ENCODE measurements at regions not wholly inside any gene's neighbourhood (a gene's known extent, or its start where the extent isn't known, plus 50 kb on each side); places are given as distances from the start of the nearest gene placed in this dataset.

DNA sequence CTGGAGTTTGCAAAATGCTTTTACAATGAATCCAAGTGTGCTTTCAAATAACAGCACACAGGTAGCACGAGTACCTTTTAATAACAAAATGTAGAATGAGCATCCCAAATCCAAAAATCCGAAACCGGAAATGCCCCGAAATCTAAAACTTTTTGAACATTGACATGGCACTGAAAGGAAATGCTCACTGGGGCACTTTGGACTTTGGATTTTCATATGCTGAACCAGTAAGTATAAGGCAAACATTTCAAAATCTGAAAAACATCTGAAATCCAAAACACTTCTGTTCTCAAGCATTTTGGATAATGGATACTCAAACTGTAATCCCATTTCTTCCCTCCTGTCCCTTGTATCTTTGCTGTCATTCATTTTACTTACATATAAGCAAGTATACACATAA lies 50.1 kb downstream of the GCNT4 start:
- H2BK120ac ChIP-seq (ENCODE audit: low read depth, low read length), result no peak overlapping the region
- no peak overlapping the region for H3K4me3 ChIP-seq (ENCODE audit: low read length in 2 of 2)
- peaks cover 0 to 7% of the 10 kb centered on the region in 2 donors for H3K4me1 ChIP-seq (ENCODE audit: control insufficient read depth in 2 of 2, insufficient read depth in 1 of 2, low read depth in 1 of 2, low read length in 2 of 2)
- H2AFZ ChIP-seq (ENCODE audit: low read length), result no peak overlapping the region
- H4K91ac ChIP-seq (ENCODE audit: low read depth, low read length, poor library complexity), result no peak overlapping the region
- H2BK12ac ChIP-seq (ENCODE audit: low read length), result no peak overlapping the region
- no peak overlapping the region for H3K9ac ChIP-seq (ENCODE audit: low read depth, low read length, poor library complexity)
- no peak overlapping the region for H2AK5ac ChIP-seq (ENCODE audit: low read depth, low read length)
- no peaks in the 10 kb centered on the region for H3K27me3 ChIP-seq (ENCODE audit: control insufficient read depth in 3 of 3, insufficient read depth in 3 of 3, low read depth in 1 of 3, low read length in 3 of 3)
- no peaks in the 10 kb centered on the region for H3K36me3 ChIP-seq (replicated peaks in 1 of 2; ENCODE audit: control insufficient read depth in 2 of 2, insufficient read depth in 2 of 2, low read length in 2 of 2)
- H3K9me3 ChIP-seq (replicated peaks in 1 of 2; ENCODE audit: control insufficient read depth in 2 of 2, insufficient read depth in 1 of 2, low read depth in 1 of 2, low read length in 2 of 2), result peaks cover 4 to 5% of the 10 kb centered on the region in 2 donors
- H3K14ac ChIP-seq (ENCODE audit: low read length), result no peak overlapping the region
- H2BK15ac ChIP-seq (ENCODE audit: low read length), result no peak overlapping the region
- no peaks in the 10 kb centered on the region for H3K79me1 ChIP-seq (ENCODE audit: low read depth, low read length)
- no peak overlapping the region for H3K4me2 ChIP-seq (ENCODE audit: insufficient read depth, low read length, poor library complexity, severe bottlenecking)
- no peak overlapping the region for H2BK5ac ChIP-seq (ENCODE audit: low read length)
- H3K27ac ChIP-seq (replicated peaks; ENCODE audit: low read length), result no peak overlapping the region
- no peak overlapping the region for H3K23ac ChIP-seq (ENCODE audit: low read depth, low read length, poor library complexity)
- H3K4ac ChIP-seq (ENCODE audit: low read length), result no peak overlapping the region
- H4K8ac ChIP-seq (ENCODE audit: low read depth, low read length), result no peak overlapping the region
- no CpG with 5 or more reads among the region's 4 CpGs for WGBS, 2 donors (ENCODE audit: extremely low coverage in 2 of 2, insufficient read length in 2 of 2, insufficient replicate concordance in 1 of 2)
- DNase-seq (ENCODE audit: low spot score), result no peak
- H3K18ac ChIP-seq (ENCODE audit: low read length), result no peak overlapping the region

DNA sequence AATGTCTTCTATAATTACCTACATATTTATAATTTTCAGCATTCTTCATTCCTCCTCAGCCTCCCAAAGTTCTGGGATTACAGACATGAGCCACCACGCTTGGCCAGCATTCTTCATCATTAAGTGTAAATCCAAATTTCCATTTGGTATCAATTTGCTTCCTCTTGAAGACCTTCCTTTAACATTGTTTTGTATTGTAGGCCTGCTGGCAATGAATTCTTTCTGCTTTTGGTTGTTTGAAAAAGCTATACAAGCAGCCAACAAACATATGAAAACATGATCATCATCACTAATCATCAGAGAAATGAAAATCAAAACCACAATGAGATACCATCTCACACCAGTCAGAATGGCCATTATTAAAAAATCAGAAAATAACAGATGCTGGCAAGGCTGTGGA lies 56.4 kb downstream of the GCNT4 start:
- Histone ChIP-seq H2BK15ac (ENCODE audit: low read length) (no peak overlapping the region), H3K36me3 (replicated peaks in 1 of 2; ENCODE audit: control insufficient read depth in 2 of 2, insufficient read depth in 2 of 2, low read length in 2 of 2) (no peaks in the 10 kb centered on the region), H2BK12ac (ENCODE audit: low read length) (no peak overlapping the region), H3K9me3 (replicated peaks in 1 of 2; ENCODE audit: control insufficient read depth in 2 of 2, insufficient read depth in 1 of 2, low read depth in 1 of 2, low read length in 2 of 2) (peaks cover 0 to 2% of the 10 kb centered on the region in 2 donors), H3K27me3 (ENCODE audit: control insufficient read depth in 3 of 3, insufficient read depth in 3 of 3, low read depth in 1 of 3, low read length in 3 of 3) (no peaks in the 10 kb centered on the region), H3K14ac (ENCODE audit: low read length) (no peak overlapping the region), H3K27ac (replicated peaks; ENCODE audit: low read length) (no peak overlapping the region), H3K4me2 (ENCODE audit: insufficient read depth, low read length, poor library complexity, severe bottlenecking) (no peak overlapping the region), H4K91ac (ENCODE audit: low read depth, low read length, poor library complexity) (no peak overlapping the region), H3K23ac (ENCODE audit: low read depth, low read length, poor library complexity) (no peak overlapping the region), H3K4me1 (ENCODE audit: control insufficient read depth in 2 of 2, insufficient read depth in 1 of 2, low read depth in 1 of 2, low read length in 2 of 2) (no peaks in the 10 kb centered on the region), H3K79me1 (ENCODE audit: low read depth, low read length) (no peaks in the 10 kb centered on the region), H3K4ac (ENCODE audit: low read length) (no peak overlapping the region), H2BK120ac (ENCODE audit: low read depth, low read length) (no peak overlapping the region), H4K8ac (ENCODE audit: low read depth, low read length) (no peak overlapping the region), H2AFZ (ENCODE audit: low read length) (no peak overlapping the region), H2AK5ac (ENCODE audit: low read depth, low read length) (no peak overlapping the region), H3K18ac (ENCODE audit: low read length) (no peak overlapping the region), H3K9ac (ENCODE audit: low read depth, low read length, poor library complexity) (no peak overlapping the region), H3K4me3 (ENCODE audit: low read length in 2 of 2) (no peak overlapping the region), H2BK5ac (ENCODE audit: low read length) (no peak overlapping the region)
- DNase-seq (ENCODE audit: low spot score), result no peak
- WGBS, 2 donors (ENCODE audit: extremely low coverage in 2 of 2, insufficient read length in 2 of 2, insufficient replicate concordance in 1 of 2), result no CpG with 5 or more reads among the region's 1 CpG

DNA sequence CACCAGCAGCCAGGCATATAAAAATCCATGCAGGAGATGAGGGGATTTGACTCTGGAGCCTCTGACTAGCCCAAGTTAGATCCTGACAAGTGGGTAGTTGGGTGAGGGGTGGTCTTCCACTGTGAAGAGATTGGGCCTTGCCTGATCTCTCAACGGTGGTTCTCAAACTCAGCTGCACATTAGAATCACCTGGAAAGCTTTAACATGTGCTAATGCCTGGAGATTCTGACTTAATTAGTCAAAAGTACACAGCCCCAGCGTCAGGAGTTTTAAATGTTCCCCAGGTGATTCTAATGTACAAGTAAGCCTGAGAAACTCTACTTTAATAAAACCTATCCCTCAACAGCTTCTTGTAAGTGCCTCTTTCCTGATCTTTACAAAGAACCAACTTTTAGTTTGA lies 57.5 kb downstream of the GCNT4 start:
- Histone ChIP-seq H3K9ac (ENCODE audit: low read depth, low read length, poor library complexity) (no peak overlapping the region), H3K9me3 (replicated peaks in 1 of 2; ENCODE audit: control insufficient read depth in 2 of 2, insufficient read depth in 1 of 2, low read depth in 1 of 2, low read length in 2 of 2) (peaks cover 0 to 2% of the 10 kb centered on the region in 2 donors), H2BK15ac (ENCODE audit: low read length) (no peak overlapping the region), H3K18ac (ENCODE audit: low read length) (no peak overlapping the region), H4K91ac (ENCODE audit: low read depth, low read length, poor library complexity) (no peak overlapping the region), H2BK12ac (ENCODE audit: low read length) (no peak overlapping the region), H2BK120ac (ENCODE audit: low read depth, low read length) (no peak overlapping the region), H3K4me2 (ENCODE audit: insufficient read depth, low read length, poor library complexity, severe bottlenecking) (no peak overlapping the region), H3K79me1 (ENCODE audit: low read depth, low read length) (no peaks in the 10 kb centered on the region), H3K4ac (ENCODE audit: low read length) (no peak overlapping the region), H3K23ac (ENCODE audit: low read depth, low read length, poor library complexity) (no peak overlapping the region), H3K4me3 (ENCODE audit: low read length in 2 of 2) (no peak overlapping the region), H2AFZ (ENCODE audit: low read length) (no peak overlapping the region), H3K14ac (ENCODE audit: low read length) (no peak overlapping the region), H4K8ac (ENCODE audit: low read depth, low read length) (no peak overlapping the region), H2BK5ac (ENCODE audit: low read length) (no peak overlapping the region), H3K27ac (replicated peaks; ENCODE audit: low read length) (no peak overlapping the region), H3K27me3 (ENCODE audit: control insufficient read depth in 3 of 3, insufficient read depth in 3 of 3, low read depth in 1 of 3, low read length in 3 of 3) (no peaks in the 10 kb centered on the region), H3K4me1 (ENCODE audit: control insufficient read depth in 2 of 2, insufficient read depth in 1 of 2, low read depth in 1 of 2, low read length in 2 of 2) (no peaks in the 10 kb centered on the region), H2AK5ac (ENCODE audit: low read depth, low read length) (no peak overlapping the region), H3K36me3 (replicated peaks in 1 of 2; ENCODE audit: control insufficient read depth in 2 of 2, insufficient read depth in 2 of 2, low read length in 2 of 2) (no peaks in the 10 kb centered on the region)
- no CpG with 5 or more reads among the region's 2 CpGs for WGBS, 2 donors (ENCODE audit: extremely low coverage in 2 of 2, insufficient read length in 2 of 2, insufficient replicate concordance in 1 of 2)
- DNase-seq (ENCODE audit: low spot score), result no peak

GRCh38 chr5:74993743-74994142 lies 58.6 kb downstream of the GCNT4 start:
- no CpG with 5 or more reads among the region's 4 CpGs for WGBS, 2 donors (ENCODE audit: extremely low coverage in 2 of 2, insufficient read length in 2 of 2, insufficient replicate concordance in 1 of 2)
- H3K4me2 ChIP-seq (ENCODE audit: insufficient read depth, low read length, poor library complexity, severe bottlenecking), result no peak overlapping the region

More at GRCh38 chr5:74993743-74994142, 58.6 kb downstream of the GCNT4 start:
- Histone ChIP-seq H3K36me3 (replicated peaks in 1 of 2; ENCODE audit: control insufficient read depth in 2 of 2, insufficient read depth in 2 of 2, low read length in 2 of 2) (no peaks in the 10 kb centered on the region), H3K27ac (replicated peaks; ENCODE audit: low read length) (no peak overlapping the region), H2BK120ac (ENCODE audit: low read depth, low read length) (no peak overlapping the region), H3K18ac (ENCODE audit: low read length) (no peak overlapping the region), H2AK5ac (ENCODE audit: low read depth, low read length) (no peak overlapping the region), H3K79me1 (ENCODE audit: low read depth, low read length) (no peaks in the 10 kb centered on the region), H3K4me3 (ENCODE audit: low read length in 2 of 2) (no peak overlapping the region), H3K9me3 (replicated peaks in 1 of 2; ENCODE audit: control insufficient read depth in 2 of 2, insufficient read depth in 1 of 2, low read depth in 1 of 2, low read length in 2 of 2) (peaks cover 0 to 2% of the 10 kb centered on the region in 2 donors), H2BK5ac (ENCODE audit: low read length) (no peak overlapping the region), H3K23ac (ENCODE audit: low read depth, low read length, poor library complexity) (no peak overlapping the region), H2BK12ac (ENCODE audit: low read length) (no peak overlapping the region), H3K14ac (ENCODE audit: low read length) (no peak overlapping the region), H2AFZ (ENCODE audit: low read length) (no peak overlapping the region), H3K4ac (ENCODE audit: low read length) (no peak overlapping the region), H3K27me3 (ENCODE audit: control insufficient read depth in 3 of 3, insufficient read depth in 3 of 3, low read depth in 1 of 3, low read length in 3 of 3) (no peaks in the 10 kb centered on the region), H4K91ac (ENCODE audit: low read depth, low read length, poor library complexity) (no peak overlapping the region), H2BK15ac (ENCODE audit: low read length) (no peak overlapping the region), H3K4me1 (ENCODE audit: control insufficient read depth in 2 of 2, insufficient read depth in 1 of 2, low read depth in 1 of 2, low read length in 2 of 2) (no peaks in the 10 kb centered on the region), H4K8ac (ENCODE audit: low read depth, low read length) (no peak overlapping the region), H3K9ac (ENCODE audit: low read depth, low read length, poor library complexity) (no peak overlapping the region)
- no peak for DNase-seq (ENCODE audit: low spot score)

All from neuronal stem cell (in vitro differentiated cells).